DND-41 (cell line): ENCODE measurements at regions not wholly inside any gene's neighbourhood (a gene's known extent, or its start where the extent isn't known, plus 50 kb on each side); places are given as distances from the start of the nearest gene placed in this dataset.

ENCODE experiments used
- CTCF ChIP-seq: IDR thresholded peaks from 2 replicates; pipeline ENCODE4 v1.5.1; 2012; ENCODE audit warnings: borderline replicate concordance, low read length, moderate library complexity, mild to moderate bottlenecking; ENCODE audit not compliant: poor library complexity, severe bottlenecking; ENCODE audit errors: extremely low read depth
- EZH2 ChIP-seq: IDR thresholded peaks from 3 replicates; pipeline ENCODE4 v1.6.1; 2012; ENCODE audit warnings: borderline replicate concordance, low read depth, mild to moderate bottlenecking, moderate library complexity, low read length, inconsistent platforms; ENCODE audit not compliant: severe bottlenecking

- TF ChIP-seq EZH2 (no peak), CTCF (no peak)
These were observed 124.0 kb downstream of the TMEM200C start for GRCh38 chr18:5771343-5771742.
